ENCODE measurements at regions not wholly inside any gene's neighbourhood (a gene's known extent, or its start where the extent isn't known, plus 50 kb on each side); places are given as distances from the start of the nearest gene placed in this dataset.
A peak's percentile ranks its signal among the peaks of the same experiment; 100 is the strongest.

- POLR2A ChIA-PET (ENCODE audit: low non-redundant PET) = no interaction called here
- no peak for TF ChIP-seq CTCF (conservative IDR thresholded peaks at IDR 0.05; ENCODE audit: low read depth)
- no peak for DNase-seq (ENCODE audit: low spot score)
- no peak overlapping the region for H3K27ac ChIP-seq
- CTCF ChIA-PET = interaction anchor here (0.6 kb wide), 1 partner anchor 47 kb away, joined by 3 read pairs; no protein-coding TSS in a partner anchor
Measured at GRCh38 chr3:46116996-46117395, 89.7 kb upstream of the XCR1 start.

- DNase-seq (ENCODE audit: low spot score) = peak; percentile 45
- H3K27ac ChIP-seq = no peak overlapping the region
- ChIA-PET CTCF (no interaction called here), POLR2A (ENCODE audit: low non-redundant PET) (no interaction called here)
- no peak for TF ChIP-seq CTCF (conservative IDR thresholded peaks at IDR 0.05; ENCODE audit: low read depth)
Measured at GRCh38 chr3:46114323-46114988, 87.2 kb upstream of the XCR1 start.

- DNase-seq (ENCODE audit: low spot score) = no peak
- POLR2A ChIA-PET (ENCODE audit: low non-redundant PET) = no interaction called here
- no peak overlapping the region for H3K27ac ChIP-seq
- CTCF ChIA-PET = interaction anchor here (0.6 kb wide), 1 partner anchor 979 kb away, joined by 4 read pairs; no protein-coding TSS in a partner anchor
- no peak for TF ChIP-seq CTCF (conservative IDR thresholded peaks at IDR 0.05; ENCODE audit: low read depth)
Measured at GRCh38 chr3:46113608-46114007, 86.3 kb upstream of the XCR1 start.

- H3K27ac ChIP-seq = no peak overlapping the region
- ChIA-PET CTCF (interaction anchor here (0.6 kb wide), 1 partner anchor 978 kb away, joined by 4 read pairs; no protein-coding TSS in a partner anchor), POLR2A (ENCODE audit: low non-redundant PET) (no interaction called here)
- DNase-seq (ENCODE audit: low spot score) = peak; percentile 42
- no peak for TF ChIP-seq CTCF (conservative IDR thresholded peaks at IDR 0.05; ENCODE audit: low read depth)
Measured at GRCh38 chr3:46112984-46113383, 85.7 kb upstream of the XCR1 start.

DNA sequence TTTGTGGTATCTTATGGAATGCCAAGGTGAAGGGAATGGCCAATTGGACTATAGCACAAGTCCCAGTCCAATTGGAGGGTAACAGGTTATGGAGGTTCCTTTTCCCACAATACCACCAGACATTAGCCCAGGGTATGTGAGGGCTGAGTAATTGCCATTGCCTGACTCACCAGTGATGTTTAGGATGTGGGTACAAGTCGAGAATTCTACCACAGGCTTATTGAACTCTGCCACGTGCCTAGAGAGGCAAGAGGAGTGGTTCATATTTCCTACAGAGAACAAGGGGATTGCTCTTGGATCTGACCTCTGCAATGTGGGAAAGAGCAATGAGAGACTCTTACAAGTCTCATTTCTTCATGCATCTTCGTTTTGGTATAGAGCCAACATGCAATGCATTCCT lies 85.0 kb upstream of the XCR1 start:
- ChIA-PET CTCF (no interaction called here), POLR2A (ENCODE audit: low non-redundant PET) (no interaction called here)
- TF ChIP-seq CTCF (conservative IDR thresholded peaks at IDR 0.05; ENCODE audit: low read depth) = no peak
- DNase-seq (ENCODE audit: low spot score) = no peak
- H3K27ac ChIP-seq = no peak overlapping the region

DNA sequence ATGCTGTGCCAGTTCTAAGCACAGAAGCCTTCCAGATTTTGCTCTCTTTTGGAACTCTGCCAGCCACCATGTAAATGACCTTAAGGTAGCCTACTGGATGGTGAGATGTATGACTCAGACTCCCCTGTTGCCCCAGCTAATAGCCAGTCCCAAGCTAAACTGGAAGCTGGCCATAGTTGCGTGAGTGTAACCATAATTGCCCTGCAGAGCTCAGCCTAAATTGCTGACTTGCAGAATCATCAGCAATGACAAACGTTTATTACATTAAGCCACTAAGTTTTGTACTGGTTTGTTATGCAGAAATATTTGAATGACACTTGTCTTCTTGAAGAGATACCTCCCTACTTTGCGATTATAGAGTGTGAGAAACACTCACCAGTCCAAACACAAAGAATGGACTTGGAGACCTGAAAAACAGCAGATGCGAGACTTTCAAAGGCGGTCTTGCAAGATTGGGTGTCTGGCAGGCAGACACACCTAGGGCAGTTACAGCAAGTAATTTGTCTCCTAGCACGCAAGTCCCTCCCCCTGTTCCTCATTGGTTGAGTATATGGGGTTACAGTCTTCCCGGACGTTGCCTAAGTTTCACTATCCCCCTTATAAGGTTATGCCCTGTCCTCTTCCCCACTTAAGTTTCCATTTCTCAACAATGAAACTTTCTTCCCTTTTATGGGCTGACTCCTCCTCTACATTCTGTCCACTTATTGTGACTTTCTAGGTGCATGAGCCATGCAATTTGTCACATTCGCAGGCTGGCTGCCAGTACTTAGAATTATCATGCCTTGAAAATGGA lies 83.6 kb upstream of the XCR1 start:
- CTCF ChIA-PET = no interaction called here
- TF ChIP-seq CTCF (conservative IDR thresholded peaks at IDR 0.05; ENCODE audit: low read depth) = no peak

More for the DNA sequence above, 83.6 kb upstream of the XCR1 start:
- peak; percentile 75 for DNase-seq (ENCODE audit: low spot score)
- no peak overlapping the region for H3K27ac ChIP-seq
- POLR2A ChIA-PET (ENCODE audit: low non-redundant PET) = no interaction called here

All from RWPE1 (cell line).